CD4-positive, alpha-beta T cell treated with Interleukin-2 at 100 ng/mL for 4 hours (primary cell): ENCODE measurements at regions not wholly inside any gene's neighbourhood (a gene's known extent, or its start where the extent isn't known, plus 50 kb on each side); places are given as distances from the start of the nearest gene placed in this dataset.
"Not testable (repeated sequence)": the region's sequence is repeated elsewhere in the genome, so short reads cannot be mapped to it uniquely, and the experiment has no call there.

ENCODE experiments used
- DNase-seq: peaks from one replicate; pipeline ENCODE4 v3.0.0-alpha.2; 2020; ENCODE audit warnings: low spot score

GRCh38 chr2:57434441-57434840, 612.2 kb upstream of the VRK2 start:
- DNase-seq, result no peak

GRCh38 chr2:57434972-57435371, 611.6 kb upstream of the VRK2 start:
- no peak for DNase-seq

- no peak for DNase-seq
Observed at GRCh38 chr2:57437077-57437476, 609.5 kb upstream of the VRK2 start.

- DNase-seq, result no peak
Observed at GRCh38 chr2:57440437-57440836, 606.2 kb upstream of the VRK2 start.

- no peak for DNase-seq
Observed at GRCh38 chr2:57443086-57443485, 603.5 kb upstream of the VRK2 start.

- DNase-seq, result no peak
Observed at GRCh38 chr2:57443973-57444521, 602.6 kb upstream of the VRK2 start.

GRCh38 chr2:57444752-57445430, 601.7 kb upstream of the VRK2 start:
- DNase-seq, result no peak

- no peak for DNase-seq
Observed at GRCh38 chr2:57448816-57449215, 597.8 kb upstream of the VRK2 start.

- DNase-seq, result no peak
Observed at GRCh38 chr2:57450170-57450569, 596.4 kb upstream of the VRK2 start.

GRCh38 chr2:57452634-57453033, 594.0 kb upstream of the VRK2 start:
- DNase-seq, result no peak

GRCh38 chr2:57453945-57454344, 592.7 kb upstream of the VRK2 start:
- DNase-seq, result no peak

GRCh38 chr2:57460396-57461276, 586.0 kb upstream of the VRK2 start:
- no peak for DNase-seq

GRCh38 chr2:57461624-57462023, 585.0 kb upstream of the VRK2 start:
- DNase-seq, result no peak

GRCh38 chr2:57465067-57465466, 581.5 kb upstream of the VRK2 start:
- DNase-seq, result no peak

- no peak for DNase-seq
Observed at GRCh38 chr2:57465967-57466366, 580.6 kb upstream of the VRK2 start.

GRCh38 chr2:57475391-57475790, 571.2 kb upstream of the VRK2 start:
- DNase-seq, result no peak

GRCh38 chr2:57479981-57480380, 566.6 kb upstream of the VRK2 start:
- no peak for DNase-seq

- DNase-seq, result no peak
Observed at GRCh38 chr2:57488061-57488460, 558.5 kb upstream of the VRK2 start.

- no peak for DNase-seq
Observed at GRCh38 chr2:57490741-57491140, 555.9 kb upstream of the VRK2 start.

- DNase-seq, result no peak
Observed at GRCh38 chr2:57491213-57491612, 555.4 kb upstream of the VRK2 start.

- DNase-seq, result not testable (repeated sequence)
Observed at GRCh38 chr2:57493966-57494365, 552.6 kb upstream of the VRK2 start.

- peak; percentile 11 for DNase-seq
Observed at GRCh38 chr2:57497489-57498096, 549.0 kb upstream of the VRK2 start.

GRCh38 chr2:57504787-57505186, 541.8 kb upstream of the VRK2 start:
- no peak for DNase-seq
